Mucosa of descending colon (tissue), 3 donors: ENCODE measurements at regions not wholly inside any gene's neighbourhood (a gene's known extent, or its start where the extent isn't known, plus 50 kb on each side); places are given as distances from the start of the nearest gene placed in this dataset.
"Not testable (repeated sequence)": the region's sequence is repeated elsewhere in the genome, so short reads cannot be mapped to it uniquely, and the experiment has no call there.

ENCODE experiments used
- ATAC-seq: fragments of 200-7000 bp; cut with Tn5 transposase; one replicate; pipeline ENCODE4 v1.9.1; 2020; ENCODE audit warnings: mild to moderate bottlenecking, moderate library complexity
- DNase-seq, 3 donors: peaks; one replicate each; pipeline ENCODE4 v3.0.0-alpha.2; 2020
- H3K36me3 ChIP-seq: fragments of 200-600 bp; one replicate; pipeline ENCODE4 v1.8.0; 2021; ENCODE audit warnings: low read depth, mild to moderate bottlenecking
- H3K4me1 ChIP-seq: fragments of 200-600 bp; one replicate; pipeline ENCODE4 v1.8.0; 2021; ENCODE audit warnings: low read depth, mild to moderate bottlenecking
- H3K4me3 ChIP-seq: fragments of 200-600 bp; one replicate; pipeline ENCODE4 v1.8.0; 2021; ENCODE audit warnings: mild to moderate bottlenecking
- H3K9me3 ChIP-seq: fragments of 200-600 bp; one replicate; pipeline ENCODE4 v1.8.0; 2021; ENCODE audit warnings: mild to moderate bottlenecking
- intact Hi-C, 2 donors: fragments of 100-400 bp; cut with DNase I in 1 of 2; cut with micrococcal nuclease in 1 of 2; formaldehyde crosslinking; loops; one replicate each; pipeline versions ENCODE4 v1.11.0 to v1.11.1; 2022; cut with DNase I, micrococcal nuclease
- TF ChIP-seq, protein P1 (sequence below): fragments of 200-600 bp; IDR thresholded peaks from one replicate; pipeline ENCODE4 v1.8.0; 2022; ENCODE audit warnings: antibody characterized with exemption, mild to moderate bottlenecking
- donor health status: DM: no; HTN: no; CAD: no; lungs with moderate emphysema.
- donor health status: DM: no; HTN: no; CAD: no.
- donor health status: DM: no; HTN: yes; CAD: no.

DNA sequence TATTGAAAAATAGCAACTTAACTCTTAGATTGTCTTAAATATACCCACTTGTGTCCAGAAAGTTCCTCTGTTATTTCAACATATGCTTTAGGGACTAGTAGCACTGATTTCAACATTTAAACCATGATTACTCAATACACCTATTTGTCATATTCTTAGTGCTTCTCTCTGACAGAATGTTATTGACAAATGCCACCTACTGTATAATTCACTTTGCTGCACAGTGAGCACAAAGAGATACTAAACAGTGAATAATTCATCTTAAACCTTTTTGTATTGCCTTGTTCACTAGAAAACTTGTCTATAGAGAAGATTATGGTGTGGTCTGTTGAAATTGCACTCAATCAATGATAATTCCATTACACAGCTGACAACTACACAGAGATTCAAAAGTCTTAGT lies 692.6 kb downstream of the PCDH17 start:
- peaks cover 5% of the 10 kb centered on the region for H3K9me3 ChIP-seq
- DNase-seq (no peak), ATAC-seq (no peak)
- TF ChIP-seq, protein P1, sequence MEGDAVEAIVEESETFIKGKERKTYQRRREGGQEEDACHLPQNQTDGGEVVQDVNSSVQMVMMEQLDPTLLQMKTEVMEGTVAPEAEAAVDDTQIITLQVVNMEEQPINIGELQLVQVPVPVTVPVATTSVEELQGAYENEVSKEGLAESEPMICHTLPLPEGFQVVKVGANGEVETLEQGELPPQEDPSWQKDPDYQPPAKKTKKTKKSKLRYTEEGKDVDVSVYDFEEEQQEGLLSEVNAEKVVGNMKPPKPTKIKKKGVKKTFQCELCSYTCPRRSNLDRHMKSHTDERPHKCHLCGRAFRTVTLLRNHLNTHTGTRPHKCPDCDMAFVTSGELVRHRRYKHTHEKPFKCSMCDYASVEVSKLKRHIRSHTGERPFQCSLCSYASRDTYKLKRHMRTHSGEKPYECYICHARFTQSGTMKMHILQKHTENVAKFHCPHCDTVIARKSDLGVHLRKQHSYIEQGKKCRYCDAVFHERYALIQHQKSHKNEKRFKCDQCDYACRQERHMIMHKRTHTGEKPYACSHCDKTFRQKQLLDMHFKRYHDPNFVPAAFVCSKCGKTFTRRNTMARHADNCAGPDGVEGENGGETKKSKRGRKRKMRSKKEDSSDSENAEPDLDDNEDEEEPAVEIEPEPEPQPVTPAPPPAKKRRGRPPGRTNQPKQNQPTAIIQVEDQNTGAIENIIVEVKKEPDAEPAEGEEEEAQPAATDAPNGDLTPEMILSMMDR, result no peak
- no peak overlapping the region for H3K4me3 ChIP-seq
- intact Hi-C loops, result no loop called here
- no peaks in the 10 kb centered on the region for H3K4me1 ChIP-seq
- H3K36me3 ChIP-seq, result no peaks in the 10 kb centered on the region

DNA sequence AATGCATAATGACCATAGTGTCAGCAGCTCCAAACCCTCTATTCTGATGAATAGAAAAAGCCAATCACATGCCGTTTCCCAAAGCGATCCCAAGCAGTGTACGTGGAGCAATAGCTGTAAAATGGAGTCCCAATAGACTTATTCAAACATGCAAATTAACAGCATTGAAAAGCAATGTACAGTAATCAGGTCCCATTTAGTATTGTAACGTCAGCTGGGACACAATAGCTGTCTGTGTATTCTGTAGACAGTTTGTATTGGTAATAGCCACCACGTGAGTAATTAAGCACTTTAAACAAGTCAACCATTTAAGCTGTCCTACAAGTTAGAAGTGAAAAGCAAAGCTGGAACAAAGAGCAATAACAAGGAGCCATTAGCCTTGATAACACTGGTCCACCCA lies 698.2 kb downstream of the PCDH17 start:
- intact Hi-C loops, result no loop called here
- DNase-seq, result no peak
- Histone ChIP-seq H3K36me3 (no peaks in the 10 kb centered on the region), H3K4me1 (no peaks in the 10 kb centered on the region), H3K9me3 (peaks cover 5% of the 10 kb centered on the region), H3K4me3 (no peak overlapping the region)
- no peak for ATAC-seq
- TF ChIP-seq, protein P1, result no peak

GRCh38 chr13:58340895-58341294 lies 709.4 kb downstream of the PCDH17 start:
- Histone ChIP-seq H3K36me3 (no peaks in the 10 kb centered on the region), H3K4me3 (no peak overlapping the region), H3K4me1 (no peaks in the 10 kb centered on the region), H3K9me3 (peaks cover 44% of the 10 kb centered on the region)
- TF ChIP-seq, protein P1, result no peak
- intact Hi-C loops, result no loop called here
- ATAC-seq (no peak), DNase-seq (no peak)

- ATAC-seq, result no peak
These were observed 709.8 kb downstream of the PCDH17 start for GRCh38 chr13:58341318-58341717.

GRCh38 chr13:58343076-58343475 lies 711.5 kb downstream of the PCDH17 start:
- DNase-seq (no peak), ATAC-seq (no peak)
- H3K36me3 ChIP-seq, result no peaks in the 10 kb centered on the region
- intact Hi-C loops, result no loop called here
- no peak overlapping the region for H3K4me3 ChIP-seq
- no peaks in the 10 kb centered on the region for H3K4me1 ChIP-seq
- TF ChIP-seq, protein P1, result no peak
- H3K9me3 ChIP-seq, result peaks cover 44% of the 10 kb centered on the region

More at GRCh38 chr13:58341318-58341717, 709.8 kb downstream of the PCDH17 start:
- Histone ChIP-seq H3K9me3 (peaks cover 47% of the 10 kb centered on the region), H3K4me3 (no peak overlapping the region), H3K36me3 (no peaks in the 10 kb centered on the region), H3K4me1 (no peaks in the 10 kb centered on the region)
- DNase-seq, result no peak
- TF ChIP-seq, protein P1, result no peak
- intact Hi-C loops, result no loop called here

DNA sequence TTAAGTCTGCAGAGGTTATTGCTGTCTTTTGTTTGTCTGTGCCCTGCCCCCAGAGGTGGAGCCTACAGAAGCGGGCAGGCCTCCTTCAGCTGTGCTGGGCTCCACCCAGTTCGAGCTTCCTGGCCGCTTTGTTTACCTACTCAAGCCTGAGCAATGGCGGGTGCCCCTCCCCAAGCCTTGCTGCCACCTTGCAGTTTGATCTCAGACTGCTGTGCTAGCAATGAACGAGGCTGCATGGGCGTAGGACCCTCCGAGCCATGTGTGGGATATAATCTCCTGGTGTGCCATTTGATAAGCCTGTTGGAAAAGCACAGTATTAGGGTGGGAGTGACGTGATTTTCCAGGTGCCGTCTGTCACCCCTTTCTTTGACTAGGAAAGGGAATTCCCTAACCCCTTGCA lies 720.6 kb downstream of the PCDH17 start:
- H3K4me3 ChIP-seq, ATAC-seq, H3K36me3 ChIP-seq, intact Hi-C loops, DNase-seq, H3K4me1 ChIP-seq: not testable (repeated sequence)
- peaks cover 37% of the 10 kb centered on the region for H3K9me3 ChIP-seq
